Ovary (tissue), 3 donors: ENCODE measurements at regions not wholly inside any gene's neighbourhood (a gene's known extent, or its start where the extent isn't known, plus 50 kb on each side); places are given as distances from the start of the nearest gene placed in this dataset.

ENCODE experiments used
- EP300 ChIP-seq: sonication (generic); formaldehyde crosslinking; IDR thresholded peaks from one replicate; pipeline ENCODE4 v1.6.1; 2017; ENCODE audit warnings: antibody characterized with exemption
- POLR2A ChIP-seq: fragments of 450-650 bp; IDR thresholded peaks from one replicate; pipeline ENCODE4 v1.6.1; 2017; ENCODE audit warnings: antibody characterized with exemption, mild to moderate bottlenecking, moderate library complexity
- TF ChIP-seq, protein P1 (sequence below), 3 donors: fragments of 450-650 bp in 2 of 3; fragments of 200-600 bp in 1 of 3; IDR thresholded peaks; one replicate each; pipeline versions ENCODE4 v1.5.1 to v1.8.0; 2016 to 2022; ENCODE audit warnings: antibody characterized with exemption in 3 of 3, mild to moderate bottlenecking in 1 of 3
- donor health status: DM: no; HTN: no; CAD: no.

GRCh38 chr16:6231398-6231797 is 1101.2 kb upstream of the RBFOX1 start:
- TF ChIP-seq, protein P1, sequence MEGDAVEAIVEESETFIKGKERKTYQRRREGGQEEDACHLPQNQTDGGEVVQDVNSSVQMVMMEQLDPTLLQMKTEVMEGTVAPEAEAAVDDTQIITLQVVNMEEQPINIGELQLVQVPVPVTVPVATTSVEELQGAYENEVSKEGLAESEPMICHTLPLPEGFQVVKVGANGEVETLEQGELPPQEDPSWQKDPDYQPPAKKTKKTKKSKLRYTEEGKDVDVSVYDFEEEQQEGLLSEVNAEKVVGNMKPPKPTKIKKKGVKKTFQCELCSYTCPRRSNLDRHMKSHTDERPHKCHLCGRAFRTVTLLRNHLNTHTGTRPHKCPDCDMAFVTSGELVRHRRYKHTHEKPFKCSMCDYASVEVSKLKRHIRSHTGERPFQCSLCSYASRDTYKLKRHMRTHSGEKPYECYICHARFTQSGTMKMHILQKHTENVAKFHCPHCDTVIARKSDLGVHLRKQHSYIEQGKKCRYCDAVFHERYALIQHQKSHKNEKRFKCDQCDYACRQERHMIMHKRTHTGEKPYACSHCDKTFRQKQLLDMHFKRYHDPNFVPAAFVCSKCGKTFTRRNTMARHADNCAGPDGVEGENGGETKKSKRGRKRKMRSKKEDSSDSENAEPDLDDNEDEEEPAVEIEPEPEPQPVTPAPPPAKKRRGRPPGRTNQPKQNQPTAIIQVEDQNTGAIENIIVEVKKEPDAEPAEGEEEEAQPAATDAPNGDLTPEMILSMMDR (IDR thresholded peaks at IDR 0.05) = no peak
- TF ChIP-seq POLR2A = no peak
- TF ChIP-seq EP300 = no peak
